ENCODE measurements at regions not wholly inside any gene's neighbourhood (a gene's known extent, or its start where the extent isn't known, plus 50 kb on each side); places are given as distances from the start of the nearest gene placed in this dataset.

DNA sequence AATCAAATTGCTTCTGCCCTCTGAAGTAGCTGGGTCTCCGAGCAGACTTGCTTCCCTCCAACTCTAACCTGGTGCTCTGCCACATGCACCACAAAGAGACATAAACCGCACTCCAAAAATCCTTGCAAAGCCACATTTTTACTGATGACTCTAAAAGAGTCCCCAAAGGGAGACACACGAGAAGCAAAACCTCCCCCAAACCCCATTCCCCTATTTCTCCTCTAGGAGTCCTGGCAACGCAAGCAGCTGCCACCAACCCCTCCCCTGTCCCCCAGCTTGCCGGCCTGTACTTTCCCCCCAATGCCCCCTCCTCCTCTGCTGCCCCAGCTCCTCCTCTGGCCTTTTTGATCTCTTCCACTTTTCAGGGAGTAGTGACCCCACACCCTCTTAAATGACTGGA lies 180.1 kb upstream of the ARID1B start:
- peaks cover 7% of the 10 kb centered on the region for H3K4me1 ChIP-seq (ENCODE audit: low read depth)
- H3K36me3 ChIP-seq, result no peaks in the 10 kb centered on the region
- H3K27me3 ChIP-seq, result no peaks in the 10 kb centered on the region
- H3K9me3 ChIP-seq (ENCODE audit: low read depth), result no peaks in the 10 kb centered on the region
- no peak for TF ChIP-seq CTCF (IDR thresholded peaks at IDR 0.05; ENCODE audit: low read depth, low read length)
- no peak for DNase-seq (ENCODE audit: low read depth in 1 of 2, low spot score in 1 of 2)
- no peak overlapping the region for H3K27ac ChIP-seq
- H3K4me3 ChIP-seq, result no peak overlapping the region

DNA sequence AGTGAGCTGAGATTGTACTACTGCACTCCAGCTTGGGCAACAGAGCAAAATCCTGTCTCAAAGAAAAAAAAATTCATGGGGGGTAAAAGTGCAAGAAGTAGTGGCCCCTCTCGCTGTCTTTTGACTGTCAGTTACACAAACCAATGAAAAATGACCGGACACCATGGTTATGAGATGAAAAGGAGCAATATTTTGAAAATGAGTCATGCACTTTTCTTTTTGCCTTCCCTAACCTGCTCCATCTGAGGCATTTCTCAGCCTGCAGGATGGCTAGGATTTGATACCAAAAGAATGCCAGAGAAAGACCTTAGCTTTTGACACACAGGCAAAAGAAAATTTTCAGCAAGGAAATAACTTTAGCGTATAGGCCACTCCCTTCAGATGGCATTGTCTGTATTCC lies 181.7 kb upstream of the ARID1B start:
- no peak for DNase-seq (ENCODE audit: low read depth in 1 of 2, low spot score in 1 of 2)
- no peaks in the 10 kb centered on the region for H3K36me3 ChIP-seq
- H3K27me3 ChIP-seq, result no peaks in the 10 kb centered on the region
- H3K27ac ChIP-seq, result no peak overlapping the region
- TF ChIP-seq CTCF (IDR thresholded peaks at IDR 0.05; ENCODE audit: low read depth, low read length), result no peak
- no peaks in the 10 kb centered on the region for H3K9me3 ChIP-seq (ENCODE audit: low read depth)
- peaks cover 2% of the 10 kb centered on the region for H3K4me1 ChIP-seq (ENCODE audit: low read depth)
- H3K4me3 ChIP-seq, result no peak overlapping the region

DNA sequence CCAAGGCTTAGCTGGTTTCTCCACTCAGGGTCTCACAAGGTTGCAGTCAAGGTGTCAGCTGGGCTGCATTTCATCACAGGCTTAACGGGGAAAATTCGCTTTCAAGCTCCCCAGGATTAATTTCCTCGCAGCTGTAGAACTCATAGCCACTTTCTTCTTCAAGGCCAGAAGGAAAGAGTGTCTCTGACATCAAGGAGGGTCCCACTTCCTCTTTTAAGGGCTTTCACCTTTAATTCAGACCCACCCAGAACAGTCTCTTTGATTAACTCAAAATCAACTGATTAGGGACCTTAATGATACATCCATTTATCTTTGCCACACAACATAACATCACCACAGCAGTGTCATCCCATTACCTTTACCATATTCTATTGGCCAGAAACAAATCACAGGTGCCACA lies 183.3 kb upstream of the ARID1B start:
- H3K9me3 ChIP-seq (ENCODE audit: low read depth), result no peaks in the 10 kb centered on the region
- no peaks in the 10 kb centered on the region for H3K36me3 ChIP-seq
- no peak for TF ChIP-seq CTCF (IDR thresholded peaks at IDR 0.05; ENCODE audit: low read depth, low read length)
- H3K27me3 ChIP-seq, result no peaks in the 10 kb centered on the region
- no peaks in the 10 kb centered on the region for H3K4me1 ChIP-seq (ENCODE audit: low read depth)
- no peak overlapping the region for H3K4me3 ChIP-seq
- DNase-seq (ENCODE audit: low read depth in 1 of 2, low spot score in 1 of 2), result no peak
- H3K27ac ChIP-seq, result no peak overlapping the region

- H3K36me3 ChIP-seq, result no peaks in the 10 kb centered on the region
- H3K4me3 ChIP-seq, result no peak overlapping the region
- no peaks in the 10 kb centered on the region for H3K9me3 ChIP-seq (ENCODE audit: low read depth)
- no peak for TF ChIP-seq CTCF (IDR thresholded peaks at IDR 0.05; ENCODE audit: low read depth, low read length)
- no peaks in the 10 kb centered on the region for H3K4me1 ChIP-seq (ENCODE audit: low read depth)
- H3K27ac ChIP-seq, result no peak overlapping the region
- H3K27me3 ChIP-seq, result no peaks in the 10 kb centered on the region
- DNase-seq (ENCODE audit: low read depth in 1 of 2, low spot score in 1 of 2), result no peak
Observed at GRCh38 chr6:156593127-156593526, 184.1 kb upstream of the ARID1B start.

DNA sequence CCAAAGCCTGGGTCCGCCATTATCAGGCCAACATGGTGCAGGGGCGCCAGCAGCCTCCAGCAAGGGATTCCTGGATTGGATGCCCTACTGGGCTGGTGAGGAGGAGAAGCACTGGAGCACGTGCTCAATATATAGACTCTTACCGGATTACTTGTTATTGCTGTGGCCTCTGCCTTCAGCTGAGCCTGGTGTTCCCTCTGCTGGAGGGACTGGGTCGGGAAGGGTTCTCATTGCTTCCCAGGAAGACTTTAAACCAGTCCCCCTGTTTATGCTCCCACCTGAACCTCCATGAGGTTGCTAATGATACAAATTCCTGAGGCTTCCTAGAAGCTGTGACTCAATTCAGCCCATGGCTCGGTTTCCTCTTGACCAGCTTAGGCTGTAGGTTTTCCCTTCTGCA lies 186.7 kb upstream of the ARID1B start:
- no peak overlapping the region for H3K4me3 ChIP-seq
- H3K9me3 ChIP-seq (ENCODE audit: low read depth), result no peaks in the 10 kb centered on the region
- H3K4me1 ChIP-seq (ENCODE audit: low read depth), result peaks cover 5% of the 10 kb centered on the region
- H3K36me3 ChIP-seq, result no peaks in the 10 kb centered on the region
- no peak for DNase-seq (ENCODE audit: low read depth in 1 of 2, low spot score in 1 of 2)
- no peaks in the 10 kb centered on the region for H3K27me3 ChIP-seq
- H3K27ac ChIP-seq, result no peak overlapping the region
- TF ChIP-seq CTCF (IDR thresholded peaks at IDR 0.05; ENCODE audit: low read depth, low read length), result no peak

GRCh38 chr6:156589281-156589680 lies 187.9 kb upstream of the ARID1B start:
- no peaks in the 10 kb centered on the region for H3K27me3 ChIP-seq
- peak in 1 of 2 donors; percentile 75 for DNase-seq (ENCODE audit: low read depth in 1 of 2, low spot score in 1 of 2)
- H3K4me1 ChIP-seq (ENCODE audit: low read depth), result peaks cover 5% of the 10 kb centered on the region
- H3K27ac ChIP-seq, result no peak overlapping the region
- TF ChIP-seq CTCF (IDR thresholded peaks at IDR 0.05; ENCODE audit: low read depth, low read length), result no peak
- no peak overlapping the region for H3K4me3 ChIP-seq
- H3K36me3 ChIP-seq, result no peaks in the 10 kb centered on the region
- H3K9me3 ChIP-seq (ENCODE audit: low read depth), result no peaks in the 10 kb centered on the region
